ENCODE measurements at regions not wholly inside any gene's neighbourhood (a gene's known extent, or its start where the extent isn't known, plus 50 kb on each side); places are given as distances from the start of the nearest gene placed in this dataset.

GRCh38 chr9:135018306-135018915 is 69.1 kb upstream of the OLFM1 start:
- DNase-seq (ENCODE audit: low read depth), result no peak
- in situ Hi-C loops (cut with HindIII; ENCODE audit: low pct_unique_long_range_greater_than_20kb, low sequenced_read_pairs), result no loop called here

GRCh38 chr9:135019224-135019623 is 68.2 kb upstream of the OLFM1 start:
- no peak for DNase-seq (ENCODE audit: low read depth)

GRCh38 chr9:135020481-135021392 is 66.7 kb upstream of the OLFM1 start:
- DNase-seq (ENCODE audit: low read depth), result no peak
- in situ Hi-C loops (cut with HindIII; ENCODE audit: low pct_unique_long_range_greater_than_20kb, low sequenced_read_pairs), result no loop called here

More at GRCh38 chr9:135019224-135019623, 68.2 kb upstream of the OLFM1 start:
- in situ Hi-C loops (cut with HindIII; ENCODE audit: low pct_unique_long_range_greater_than_20kb, low sequenced_read_pairs), result no loop called here

DNA sequence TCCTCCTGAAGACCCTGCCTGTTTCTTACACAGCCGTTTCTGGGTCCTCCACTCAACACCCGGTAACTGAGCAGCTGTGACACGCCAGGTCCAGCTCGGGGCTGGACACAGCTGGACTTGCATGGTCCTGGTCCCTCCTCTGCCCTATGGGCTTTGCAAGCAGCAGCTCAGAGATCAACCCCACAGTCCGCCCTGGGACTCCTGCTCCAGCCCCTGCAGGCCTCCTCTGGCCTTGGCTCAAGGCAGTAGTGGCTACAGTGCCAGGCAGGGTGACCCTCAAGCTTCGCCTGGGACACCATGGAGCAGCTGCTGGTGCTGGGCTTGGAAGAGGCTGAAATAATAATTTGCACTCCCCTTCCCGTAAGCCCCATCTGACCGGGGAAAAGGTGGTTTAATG is 66.1 kb upstream of the OLFM1 start:
- in situ Hi-C loops (cut with HindIII; ENCODE audit: low pct_unique_long_range_greater_than_20kb, low sequenced_read_pairs), result no loop called here
- DNase-seq (ENCODE audit: low read depth), result no peak

DNA sequence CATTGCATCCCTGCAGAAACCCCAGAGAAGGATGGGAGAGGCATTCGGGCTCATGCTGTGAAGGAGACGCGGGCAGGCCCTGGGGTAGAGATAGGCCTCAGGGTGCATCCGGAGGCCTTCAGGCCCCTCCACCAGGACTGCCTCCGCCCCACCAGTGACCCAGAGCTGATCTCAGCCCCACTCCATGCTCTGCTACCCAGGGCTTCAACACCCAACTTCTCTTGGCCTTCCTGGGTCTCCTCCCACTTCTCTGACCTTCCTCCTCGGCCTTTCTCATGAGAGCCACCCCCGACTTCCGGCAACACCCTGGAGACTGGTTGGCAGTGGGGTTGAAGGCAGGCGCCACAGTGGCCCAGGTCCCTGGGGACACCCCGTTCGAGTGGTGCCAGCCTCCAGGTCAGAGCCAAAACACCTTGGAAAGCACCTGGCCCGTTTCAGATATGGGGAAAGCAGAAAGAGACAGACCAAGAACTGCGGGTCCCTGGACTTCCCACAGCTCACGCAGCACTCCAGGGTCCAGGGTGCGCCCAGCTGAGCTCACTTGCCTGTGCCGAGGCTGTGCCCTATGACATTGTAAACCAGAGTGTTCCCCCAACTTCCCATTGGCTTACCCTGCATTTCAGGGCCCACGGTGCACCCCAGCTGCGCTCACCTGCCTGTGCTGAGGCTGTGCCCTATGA is 65.1 kb upstream of the OLFM1 start:
- no peak for DNase-seq (ENCODE audit: low read depth)
- in situ Hi-C loops (cut with HindIII; ENCODE audit: low pct_unique_long_range_greater_than_20kb, low sequenced_read_pairs), result no loop called here

DNA sequence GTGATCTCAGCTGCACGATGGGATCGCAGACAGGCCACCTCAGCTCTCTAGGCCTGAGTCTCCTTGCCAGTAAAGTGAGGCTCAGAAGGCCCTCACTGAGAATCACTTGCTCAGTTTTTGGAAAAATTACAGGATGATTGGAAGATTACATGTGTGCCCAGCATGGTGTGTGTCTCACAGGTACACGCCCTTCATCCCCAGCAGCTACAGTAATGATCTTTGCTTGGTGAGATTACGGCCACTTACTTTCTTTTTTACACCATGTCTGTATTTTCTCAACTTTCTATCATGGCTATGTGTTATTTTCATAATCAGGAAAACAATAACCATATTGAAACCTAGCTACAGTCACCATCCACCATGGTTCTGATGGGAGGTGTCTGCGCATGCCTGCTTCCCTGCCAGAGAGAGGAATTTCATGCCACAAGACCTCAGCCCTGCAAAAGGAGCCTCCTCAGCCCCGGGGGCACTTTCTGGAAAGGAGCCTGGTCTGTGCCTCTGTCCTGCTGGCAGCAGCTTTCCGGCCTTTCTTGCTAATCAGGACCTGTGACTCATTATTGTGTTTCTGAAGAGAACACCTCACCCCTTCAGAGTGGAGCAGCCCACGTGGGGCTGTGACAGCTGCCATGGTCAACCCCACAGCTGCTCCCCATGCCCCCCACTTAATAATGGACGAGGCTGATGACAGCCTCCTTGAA is 64.2 kb upstream of the OLFM1 start:
- in situ Hi-C loops (cut with HindIII; ENCODE audit: low pct_unique_long_range_greater_than_20kb, low sequenced_read_pairs), result no loop called here
- DNase-seq (ENCODE audit: low read depth), result no peak

DNA sequence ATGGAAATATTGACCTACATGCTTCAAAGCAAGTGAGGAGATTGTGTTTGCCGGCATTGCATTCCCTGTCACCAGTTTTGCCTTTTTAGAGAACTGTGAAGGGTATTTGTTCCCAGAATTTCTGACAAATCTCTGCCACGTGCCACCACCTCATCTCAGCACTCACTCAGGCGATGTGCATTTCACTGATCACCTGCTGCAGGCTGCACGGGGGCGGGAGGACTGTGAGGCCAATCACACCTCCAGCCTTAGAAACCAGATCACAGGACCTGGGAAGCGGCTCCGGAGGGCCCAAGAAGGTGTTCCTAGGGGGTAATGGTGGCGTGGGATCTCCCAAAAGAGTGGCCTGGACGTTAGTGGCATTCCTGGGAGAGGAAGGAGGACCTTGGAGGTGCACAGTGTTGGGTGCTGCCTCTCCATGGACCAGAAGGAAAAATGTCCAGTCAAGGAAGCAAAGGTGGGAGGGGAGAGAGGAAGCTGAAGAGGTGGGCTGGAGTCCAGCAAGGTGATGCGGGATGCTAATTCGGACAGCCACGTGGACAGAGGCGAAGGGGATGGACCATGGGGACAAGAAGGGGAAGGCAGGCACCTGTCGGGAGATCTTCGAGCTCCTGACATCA is 63.6 kb upstream of the OLFM1 start:
- in situ Hi-C loops (cut with HindIII; ENCODE audit: low pct_unique_long_range_greater_than_20kb, low sequenced_read_pairs), result no loop called here
- DNase-seq (ENCODE audit: low read depth), result no peak

DNA sequence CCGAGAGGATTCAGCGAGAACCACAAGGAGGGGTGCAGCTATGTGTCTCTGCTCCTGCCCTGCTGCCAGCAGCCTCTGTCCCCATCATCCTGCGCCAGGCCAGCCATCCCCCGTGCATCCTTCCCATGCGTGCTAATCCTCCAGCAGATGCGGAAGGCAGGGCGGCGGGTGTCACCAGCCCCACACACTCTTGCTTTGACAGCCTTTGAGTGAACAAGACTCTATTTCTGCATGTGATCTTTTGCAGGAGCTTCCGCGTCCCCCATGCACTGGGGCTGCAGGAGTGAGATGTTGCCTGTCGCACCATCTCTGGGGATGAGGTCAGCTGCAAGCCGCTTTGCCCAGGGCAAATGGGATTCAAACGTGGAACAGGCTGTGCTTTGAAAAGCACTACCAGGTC is 58.0 kb upstream of the OLFM1 start:
- in situ Hi-C loops (cut with HindIII; ENCODE audit: low pct_unique_long_range_greater_than_20kb, low sequenced_read_pairs), result no loop called here
- DNase-seq (ENCODE audit: low read depth), result no peak

DNA sequence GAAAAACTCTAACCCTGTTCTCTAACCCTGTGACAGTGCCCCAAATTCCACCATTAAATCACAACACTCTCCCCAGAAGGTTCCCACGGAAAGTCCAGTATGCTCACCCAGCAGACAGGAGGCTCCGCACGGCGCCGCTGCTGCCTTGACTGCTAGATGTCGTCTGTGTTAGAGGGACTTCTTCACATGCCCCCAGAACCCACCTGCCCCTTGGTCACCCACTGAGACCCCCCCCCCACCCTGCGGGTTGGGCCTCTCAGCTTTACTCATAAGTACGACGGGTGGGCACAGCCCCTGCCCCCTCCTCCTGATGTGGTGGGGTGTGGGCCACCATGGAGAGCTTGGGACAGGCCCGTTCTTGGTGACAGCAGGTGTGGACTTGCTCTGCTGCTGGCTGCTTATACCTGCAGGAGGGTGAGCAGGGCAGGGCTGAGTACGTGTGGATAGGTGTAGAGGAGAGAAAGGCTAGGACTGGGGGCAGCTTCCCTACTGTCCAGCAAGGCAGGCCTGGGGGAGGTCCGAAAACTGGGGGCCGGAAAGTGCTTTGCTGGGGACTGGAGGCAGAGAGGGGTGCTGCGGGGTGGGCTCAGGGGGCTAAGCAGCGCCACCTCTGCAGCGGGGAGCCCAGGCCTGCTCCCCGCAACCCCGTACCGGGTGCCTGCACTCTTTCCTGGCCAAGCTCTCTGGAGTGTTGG is 57.5 kb upstream of the OLFM1 start:
- no peak for DNase-seq (ENCODE audit: low read depth)
- in situ Hi-C loops (cut with HindIII; ENCODE audit: low pct_unique_long_range_greater_than_20kb, low sequenced_read_pairs), result no loop called here

DNA sequence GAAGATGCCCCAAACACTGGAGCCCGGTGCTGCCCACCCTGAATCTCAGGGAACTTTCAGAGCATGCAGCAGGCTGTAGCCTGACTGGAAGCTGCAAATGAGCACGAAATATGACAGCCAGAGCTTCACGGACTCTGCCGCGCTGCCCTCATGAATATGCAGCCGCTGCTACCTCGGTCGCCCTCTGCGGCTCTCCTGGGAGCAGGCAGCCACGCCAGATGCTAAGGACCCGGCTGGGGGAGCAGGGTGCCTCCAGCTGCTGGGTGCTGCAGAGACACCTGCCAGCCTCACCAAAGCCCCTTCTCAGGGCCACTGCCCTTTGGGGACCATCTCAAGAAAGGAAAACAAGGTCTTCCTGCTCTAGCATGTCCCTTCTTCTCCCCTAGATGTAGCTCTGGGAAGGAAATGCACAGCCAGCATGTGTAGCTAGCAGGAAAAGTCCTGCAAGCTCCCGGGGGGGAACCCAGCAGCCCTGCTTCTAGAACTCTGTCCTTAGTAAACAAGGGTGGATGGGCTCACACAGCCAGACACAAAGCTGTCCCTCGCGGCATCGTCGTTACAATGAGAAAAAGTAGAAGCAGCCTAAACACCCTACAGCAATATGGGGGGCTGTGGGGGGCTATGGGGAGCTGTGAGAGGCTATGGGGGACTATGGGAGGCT is 56.8 kb upstream of the OLFM1 start:
- no peak for DNase-seq (ENCODE audit: low read depth)
- in situ Hi-C loops (cut with HindIII; ENCODE audit: low pct_unique_long_range_greater_than_20kb, low sequenced_read_pairs), result no loop called here

DNA sequence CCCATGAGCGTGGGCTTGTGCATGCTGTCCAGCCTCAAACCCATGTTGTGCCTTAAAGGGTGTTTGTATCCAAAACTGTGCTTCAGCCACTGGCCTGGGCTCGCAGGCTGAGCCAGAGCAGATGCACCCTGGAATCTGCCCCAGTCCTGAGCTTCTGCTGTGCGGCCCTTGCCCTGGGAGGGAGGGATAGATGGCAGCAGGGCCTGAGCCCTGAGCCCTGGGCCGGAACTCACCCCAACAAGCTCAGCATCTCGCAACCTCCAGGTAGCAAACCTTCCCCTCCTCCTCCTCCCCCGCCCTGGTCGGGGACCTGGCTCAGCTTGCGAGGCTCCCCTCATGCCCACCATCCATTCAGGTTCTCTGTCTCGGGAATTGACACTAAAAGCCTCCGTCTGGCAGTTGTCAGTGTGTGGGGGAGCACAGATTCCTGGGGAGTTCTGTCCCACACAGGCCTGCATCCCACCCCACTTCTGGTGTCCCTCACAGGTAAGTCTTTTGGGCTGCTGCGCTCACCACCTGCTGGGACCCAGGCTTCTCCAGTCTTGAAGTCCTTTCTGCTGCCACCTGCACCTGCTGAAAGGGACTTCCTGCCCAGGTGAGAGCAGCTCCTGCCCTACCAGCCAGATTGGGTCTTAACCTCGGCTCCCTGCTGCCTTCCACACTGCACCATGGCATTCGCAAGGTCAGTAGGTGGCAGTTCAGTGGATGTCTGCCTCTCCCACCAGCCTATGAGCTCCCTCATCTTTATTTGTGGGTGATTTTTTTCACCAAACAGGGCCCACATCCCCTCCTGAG is 55.2 kb upstream of the OLFM1 start:
- DNase-seq (ENCODE audit: low read depth), result no peak
- in situ Hi-C loops (cut with HindIII; ENCODE audit: low pct_unique_long_range_greater_than_20kb, low sequenced_read_pairs), result no loop called here

GRCh38 chr9:135032868-135033460 is 54.5 kb upstream of the OLFM1 start:
- DNase-seq (ENCODE audit: low read depth), result no peak
- in situ Hi-C loops (cut with HindIII; ENCODE audit: low pct_unique_long_range_greater_than_20kb, low sequenced_read_pairs), result no loop called here

DNA sequence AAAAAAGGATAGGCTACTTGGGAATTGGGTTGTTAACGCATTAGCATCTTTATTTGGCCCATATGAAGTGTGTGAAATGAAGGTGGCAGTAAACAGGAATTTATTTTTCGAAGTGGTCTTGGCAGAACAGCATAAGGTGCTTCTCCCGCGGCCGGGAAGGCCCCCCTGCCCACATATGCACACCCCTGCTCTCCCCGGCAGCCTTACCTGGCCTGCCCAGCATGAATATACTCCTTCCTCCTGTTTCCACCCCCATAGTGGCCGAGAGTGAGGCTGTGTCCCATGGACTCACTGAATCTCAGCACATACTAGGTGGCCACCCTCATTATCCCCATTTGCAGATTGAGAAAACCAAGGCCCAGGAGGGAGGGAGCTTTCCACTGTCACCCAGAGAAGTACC is 54.0 kb upstream of the OLFM1 start:
- no peak for DNase-seq (ENCODE audit: low read depth)
- in situ Hi-C loops (cut with HindIII; ENCODE audit: low pct_unique_long_range_greater_than_20kb, low sequenced_read_pairs), result no loop called here

DNA sequence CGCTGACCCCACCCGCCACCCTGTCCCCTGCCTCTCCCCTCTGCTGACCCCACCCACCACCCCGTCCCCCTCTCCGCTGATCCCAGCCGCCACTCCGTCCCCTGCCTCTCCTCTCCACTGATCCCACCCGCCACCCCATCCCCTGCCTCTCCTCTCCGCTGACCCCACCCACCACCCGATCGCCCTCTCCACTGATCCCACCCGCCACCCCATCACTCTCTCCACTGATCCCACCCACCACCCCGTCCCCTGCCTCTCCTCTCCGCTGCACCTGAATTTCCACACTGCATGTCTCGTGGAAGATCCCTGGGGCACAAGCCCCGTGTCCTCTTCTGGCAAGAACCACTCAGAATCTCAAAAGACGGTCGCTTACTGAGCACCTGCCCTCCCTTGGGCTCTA is 53.4 kb upstream of the OLFM1 start:
- no peak for DNase-seq (ENCODE audit: low read depth)
- in situ Hi-C loops (cut with HindIII; ENCODE audit: low pct_unique_long_range_greater_than_20kb, low sequenced_read_pairs), result no loop called here

- DNase-seq (ENCODE audit: low read depth), result no peak
- in situ Hi-C loops (cut with HindIII; ENCODE audit: low pct_unique_long_range_greater_than_20kb, low sequenced_read_pairs), result no loop called here
Measured at GRCh38 chr9:135035781-135036760, 51.4 kb upstream of the OLFM1 start.
